Adipose tissue (tissue), 3 donors: ENCODE measurements at regions not wholly inside any gene's neighbourhood (a gene's known extent, or its start where the extent isn't known, plus 50 kb on each side); places are given as distances from the start of the nearest gene placed in this dataset.

ENCODE experiments used
- H3K27ac ChIP-seq: one replicate; pipeline ENCODE4 v1.5.1; 2013; ENCODE audit warnings: low read depth, low read length
- WGBS, 3 donors: extraction: QIAGEN DNeasy Blood & Tissue Kit; methylation state at CpG; one replicate each; pipeline ENCODE4 v1.1.7; 2013; 5-methylcytosine and 5-hydroxymethylcytosine counted together
- donor health status: healthy with polysubstance abuse.
- donor health status: Bipolar disorder and iron deficiency.
- donor health status: healthy.

GRCh38 chr1:201762381-201762780, 66.6 kb upstream of the IPO9 start:
- 84 to 96% (median 87%) methylated on average over 2 of the region's 2 CpGs for WGBS, 3 donors
- no peak overlapping the region for H3K27ac ChIP-seq

DNA sequence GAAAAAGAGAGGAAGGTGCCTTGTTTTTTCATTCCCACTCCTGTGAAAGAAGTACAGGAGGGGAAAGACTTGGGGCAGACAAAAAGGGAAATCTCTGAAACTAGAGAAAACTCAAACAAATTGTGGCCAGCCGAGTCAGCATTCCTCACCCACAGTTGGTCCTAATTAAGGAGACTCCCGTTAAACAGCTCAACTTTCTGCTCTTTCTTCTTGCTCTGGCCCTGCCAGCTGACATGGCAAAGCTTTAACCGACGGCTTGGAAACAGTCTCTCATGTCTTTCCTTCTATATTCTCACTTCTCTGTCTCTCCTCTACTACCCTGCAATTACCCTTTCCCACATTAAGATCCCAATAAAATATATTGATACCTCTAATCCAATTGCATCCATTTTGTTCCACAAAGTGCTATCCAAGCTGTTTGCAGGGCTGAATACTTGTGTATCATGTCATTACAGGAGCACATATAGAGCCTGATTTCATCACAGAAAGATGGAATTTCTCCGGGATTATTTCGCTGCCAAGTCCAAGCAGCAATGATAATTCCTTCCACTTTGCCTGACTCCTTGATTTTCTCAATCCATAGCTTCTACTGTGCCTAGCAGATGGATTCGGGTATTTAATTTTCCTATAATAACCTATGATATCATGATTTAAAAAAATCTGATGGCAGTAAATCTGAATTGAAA, 65.4 kb upstream of the IPO9 start:
- WGBS, 3 donors = 64 to 86% (median 70%) methylated on average over 7 of the region's 7 CpGs
- no peak overlapping the region for H3K27ac ChIP-seq

DNA sequence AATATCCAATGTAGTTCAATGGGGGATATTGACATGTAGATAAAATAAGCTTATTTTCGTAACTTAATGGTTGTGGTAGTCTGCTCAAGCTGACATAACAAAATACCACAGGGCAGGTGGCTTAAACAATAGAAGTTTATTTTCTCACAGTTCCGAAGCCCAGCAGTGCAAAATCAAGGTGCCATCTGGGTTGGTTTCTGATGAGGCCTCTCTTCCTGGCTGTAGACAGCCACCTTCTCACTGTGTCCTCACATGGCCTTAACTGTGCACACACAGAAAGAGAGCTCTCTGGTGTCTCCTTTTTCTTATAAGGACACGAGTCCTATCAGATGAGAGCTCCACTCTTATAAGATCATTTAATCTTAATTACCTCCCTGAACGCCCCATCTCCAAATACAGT, 64.8 kb upstream of the IPO9 start:
- no peak overlapping the region for H3K27ac ChIP-seq
- WGBS, 3 donors = 82 to 89% (median 83%) methylated on average over 4 of the region's 4 CpGs

GRCh38 chr1:201764579-201764978, 64.4 kb upstream of the IPO9 start:
- 91 to 95% (median 94%) methylated on average over 2 of the region's 2 CpGs for WGBS, 3 donors
- H3K27ac ChIP-seq = no peak overlapping the region

GRCh38 chr1:201766131-201766866, 62.7 kb upstream of the IPO9 start:
- 54 to 82% (median 63%) methylated on average over 7 of the region's 7 CpGs for WGBS, 3 donors
- H3K27ac ChIP-seq = no peak overlapping the region

DNA sequence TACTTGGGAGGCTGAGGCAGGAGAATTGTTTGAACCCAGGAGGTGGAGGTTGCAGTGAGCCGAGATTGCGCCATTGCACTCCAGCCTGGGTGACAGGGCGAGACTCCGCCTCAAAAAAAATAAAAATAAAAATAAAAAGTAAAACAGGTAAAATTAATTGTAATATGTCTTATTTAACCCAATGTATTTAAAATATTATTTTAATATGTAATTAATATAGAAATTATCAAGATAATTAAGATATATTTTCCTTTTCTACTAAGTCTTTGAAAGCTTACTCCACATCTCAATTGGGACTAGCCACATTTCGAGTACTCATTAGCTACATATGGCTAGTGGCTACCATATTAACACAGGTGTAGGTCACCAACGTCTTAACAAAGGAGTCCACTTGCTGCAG, 61.6 kb upstream of the IPO9 start:
- 93 to 97% (median 97%) methylated on average over 6 of the region's 6 CpGs for WGBS, 3 donors
- no peak overlapping the region for H3K27ac ChIP-seq

DNA sequence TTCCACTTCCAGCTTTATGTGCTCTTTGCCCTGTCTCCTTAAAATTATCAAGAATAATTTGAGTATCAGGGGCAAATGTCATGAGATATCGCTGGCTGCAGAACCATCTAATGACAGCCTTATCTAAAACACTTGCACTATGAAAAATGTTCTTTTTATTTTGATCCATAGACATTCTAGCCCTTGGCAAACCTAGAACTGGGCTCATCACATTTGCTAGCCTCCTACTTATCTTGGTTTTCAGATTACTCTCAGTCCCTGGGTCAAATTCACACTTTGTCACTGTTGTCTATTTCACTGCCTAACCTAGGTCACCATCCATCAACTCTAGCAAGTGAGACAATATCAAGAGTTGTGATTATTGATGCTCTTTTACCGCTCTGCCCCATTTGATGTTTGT, 59.9 kb upstream of the IPO9 start:
- WGBS, 3 donors = 68 to 79% (median 75%) methylated on average over 2 of the region's 2 CpGs
- no peak overlapping the region for H3K27ac ChIP-seq

GRCh38 chr1:201769966-201770365, 59.0 kb upstream of the IPO9 start:
- 31 to 59% (median 39%) methylated on average over 3 of the region's 3 CpGs for WGBS, 3 donors
- H3K27ac ChIP-seq = no peak overlapping the region

DNA sequence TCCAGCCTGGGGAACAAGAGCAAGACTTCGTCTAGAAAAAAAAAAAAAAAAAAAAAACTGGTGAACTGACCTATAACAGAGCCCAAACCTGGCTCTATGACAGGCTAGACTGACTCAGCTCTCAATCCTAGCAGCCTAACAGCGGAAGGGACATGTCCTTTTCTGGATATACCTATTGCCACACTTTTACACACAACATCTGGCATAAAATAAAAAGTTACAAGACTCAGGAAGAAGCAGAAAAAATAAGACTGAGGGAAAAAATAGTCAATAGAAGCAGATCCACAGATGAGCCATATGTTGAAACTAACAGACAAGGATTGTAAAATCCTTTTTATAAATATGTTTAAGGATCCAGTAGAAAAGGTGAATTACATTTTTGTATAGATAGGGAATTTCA, 57.5 kb upstream of the IPO9 start:
- no peak overlapping the region for H3K27ac ChIP-seq
- 91 to 93% (median 91%) methylated on average over 2 of the region's 2 CpGs for WGBS, 3 donors

DNA sequence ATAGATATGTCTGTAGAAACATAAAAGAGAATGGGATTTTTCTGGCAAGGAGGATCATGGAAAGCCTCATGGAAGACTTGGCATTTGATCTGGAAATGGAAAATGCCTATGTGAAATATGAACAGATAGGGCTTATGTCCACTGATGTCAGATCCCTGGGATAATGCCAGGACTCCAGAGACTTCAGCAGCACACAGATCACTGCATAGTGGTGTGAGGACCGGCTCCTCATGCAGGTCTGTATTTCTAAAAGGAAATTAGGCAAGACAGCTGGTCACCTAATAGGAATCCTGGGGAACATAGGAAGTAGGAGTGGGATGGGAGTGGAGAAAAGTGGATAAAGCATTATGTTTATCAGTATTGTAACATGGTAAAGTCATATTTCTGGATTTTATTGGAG, 56.8 kb upstream of the IPO9 start:
- WGBS, 3 donors = 84 to 95% (median 91%) methylated on average over 1 of the region's 1 CpG
- no peak overlapping the region for H3K27ac ChIP-seq

GRCh38 chr1:201773764-201774163, 55.2 kb upstream of the IPO9 start:
- no peak overlapping the region for H3K27ac ChIP-seq
- 68 to 79% (median 75%) methylated on average over 4 of the region's 4 CpGs for WGBS, 3 donors

DNA sequence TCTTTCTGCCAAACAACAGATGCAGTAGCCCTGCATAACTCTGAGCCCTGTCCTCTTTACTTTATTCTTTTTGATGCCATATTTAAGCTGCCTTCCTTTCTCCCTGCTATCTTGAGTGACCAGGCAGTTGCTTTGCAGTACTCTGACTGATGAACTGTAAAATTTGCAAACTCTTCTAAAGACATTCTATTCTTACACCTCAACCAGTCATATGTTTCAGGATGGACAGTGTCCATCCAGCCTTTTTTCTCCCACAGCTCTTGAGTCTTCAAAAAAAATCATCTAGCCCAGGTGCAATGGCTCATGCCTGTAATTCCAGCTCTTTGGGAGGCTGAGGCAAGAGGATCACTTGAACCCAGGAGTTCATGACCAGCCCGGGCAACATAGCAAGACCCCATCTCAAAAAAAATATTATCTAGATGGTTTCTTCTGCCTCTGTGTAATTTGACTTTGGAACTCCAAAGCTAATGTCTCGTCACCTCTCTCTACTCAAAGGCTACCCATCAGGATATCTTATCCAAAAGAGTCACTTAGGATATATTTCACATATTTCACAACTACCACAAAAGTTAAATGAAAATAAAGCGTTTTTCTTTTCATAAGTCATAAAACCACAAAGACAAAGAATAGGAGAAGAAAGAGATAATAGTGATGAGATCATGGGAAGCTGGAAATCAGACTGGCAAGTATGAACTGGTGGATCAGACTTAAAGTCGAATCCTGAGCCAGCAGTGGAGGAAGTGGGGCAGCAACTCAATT, 54.6 kb upstream of the IPO9 start:
- 57 to 77% (median 63%) methylated on average over 4 of the region's 4 CpGs for WGBS, 3 donors
- H3K27ac ChIP-seq = no peak overlapping the region

- no peak overlapping the region for H3K27ac ChIP-seq
- 93 to 97% (median 97%) methylated on average over 1 of the region's 1 CpG for WGBS, 3 donors
These were observed 54.0 kb upstream of the IPO9 start for GRCh38 chr1:201774983-201775344.

DNA sequence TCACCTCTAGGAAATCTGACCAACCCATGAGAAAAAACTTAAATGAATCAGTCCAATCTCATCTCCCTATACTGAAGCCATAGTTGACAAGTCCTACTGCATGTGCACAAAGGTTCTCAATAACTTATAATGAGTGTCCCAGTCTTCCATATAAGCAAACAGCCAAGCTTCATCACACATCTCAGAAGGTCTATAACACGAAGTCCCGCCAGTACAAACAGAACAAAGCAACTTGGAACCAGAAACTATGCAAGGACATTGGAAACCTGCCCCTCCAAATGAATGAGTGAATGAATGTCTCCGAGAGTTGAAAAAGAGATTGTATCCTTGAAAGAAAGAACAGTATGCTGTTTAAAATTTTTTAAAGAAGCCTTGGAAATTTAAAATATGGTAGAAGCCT, 53.6 kb upstream of the IPO9 start:
- no peak overlapping the region for H3K27ac ChIP-seq
- WGBS, 3 donors = 92 to 94% (median 94%) methylated on average over 3 of the region's 3 CpGs

DNA sequence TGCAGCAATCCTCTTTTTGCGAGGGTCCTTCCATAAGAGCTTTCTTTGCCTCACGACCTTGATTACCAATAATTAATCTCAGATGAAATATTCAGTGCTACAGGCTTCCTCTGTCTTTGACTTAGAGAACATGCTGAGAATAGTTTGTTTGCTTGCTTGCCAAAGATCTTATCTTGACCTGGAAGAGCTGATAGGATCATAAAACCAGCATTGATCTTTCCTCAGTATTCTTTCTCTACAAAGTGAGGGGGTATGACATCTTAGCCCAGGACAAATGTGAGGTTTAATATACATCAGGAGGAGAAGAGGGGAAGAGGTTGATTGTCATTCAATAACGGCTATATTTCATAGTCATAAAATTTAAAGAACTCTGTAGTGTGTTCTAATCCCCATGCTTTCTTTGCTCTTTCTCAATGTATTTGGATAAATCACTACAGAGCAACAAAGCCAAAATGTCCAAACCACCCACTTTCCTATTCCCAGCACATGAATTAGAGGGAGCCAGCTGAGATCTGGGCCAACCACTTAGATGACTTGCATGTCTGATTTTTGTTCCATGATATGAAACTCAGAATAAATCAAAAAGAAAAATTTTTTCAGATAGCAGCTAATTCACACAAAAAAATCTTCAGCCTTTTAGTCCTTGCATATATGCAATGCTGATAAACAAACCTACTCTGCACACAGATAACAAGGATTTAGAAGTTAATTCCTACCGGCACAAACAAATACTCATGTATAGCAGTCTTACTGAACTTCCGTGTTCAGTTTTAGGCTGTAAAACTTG, 50.5 kb upstream of the IPO9 start:
- WGBS, 3 donors = 51 to 63% (median 55%) methylated on average over 5 of the region's 5 CpGs
- H3K27ac ChIP-seq = no peak overlapping the region
